SK-N-SH (cell line): ENCODE measurements at regions not wholly inside any gene's neighbourhood (a gene's known extent, or its start where the extent isn't known, plus 50 kb on each side); places are given as distances from the start of the nearest gene placed in this dataset.

Source experiments
- CTCF ChIA-PET: fragments of 300-600, 350-600 bp; formaldehyde crosslinking; extraction: SDS; loops from one replicate; lab custom pipeline; 2021; lab: Yijun Ruan, JAX
- POLR2A ChIA-PET: fragments of 350-600 bp; sonication (Branson Sonifier 250); formaldehyde crosslinking; extraction: SDS; loops from one replicate; lab custom pipeline; 2020; ENCODE audit warnings: antibody characterized with exemption, inconsistent platforms; lab: Yijun Ruan, JAX
- DNase-seq: peaks from one replicate; pipeline ENCODE4 v3.0.0; 2012
- H2AFZ ChIP-seq: fragments of 200-600 bp; sonication (generic); 2 replicates; pipeline ENCODE4 v1.8.1; 2016; ENCODE audit warnings: antibody characterized with exemption, mild to moderate bottlenecking, low read depth
- H3F3A ChIP-seq: fragments of 200-600 bp; sonication (generic); replicated peaks from 2 replicates; pipeline ENCODE3; 2016; ENCODE audit warnings: antibody characterized with exemption, mild to moderate bottlenecking; ENCODE audit not compliant: insufficient read depth
- H3K27ac ChIP-seq, 2 experiments: fragments of 200-500 bp in 1 of 2; fragments of 200-600 bp in 1 of 2; sonication (Bioruptor generic) in 1 of 2; sonication (generic), shearing (Covaris generic) in 1 of 2; 2 replicates each; pipeline versions ENCODE4 v1.5.1 to v1.6.1; 2014 to 2016; ENCODE audit warnings: low read depth in 2 of 2, inconsistent platforms in 1 of 2, low read length in 1 of 2, mild to moderate bottlenecking in 1 of 2, mixed read lengths in 1 of 2
- H3K27me3 ChIP-seq: fragments of 200-600 bp; sonication (generic), shearing (Covaris generic); 2 replicates; pipeline ENCODE4 v1.6.1; 2016; ENCODE audit warnings: mixed run types; ENCODE audit not compliant: insufficient read depth
- H3K36me3 ChIP-seq, 2 experiments: fragments of 200-500 bp in 1 of 2; fragments of 200-600 bp in 1 of 2; sonication (Bioruptor generic) in 1 of 2; sonication (generic) in 1 of 2; replicated peaks in 1 of 2; 2 replicates each; pipeline versions ENCODE3 to v1.5.1; 2014 to 2016; ENCODE audit warnings: low read length in 1 of 2, mild to moderate bottlenecking in 1 of 2; ENCODE audit not compliant: insufficient read depth in 2 of 2, control insufficient read depth in 1 of 2
- H3K4me1 ChIP-seq, 2 experiments: fragments of 200-500 bp in 1 of 2; fragments of 200-600 bp in 1 of 2; sonication (Bioruptor generic) in 1 of 2; sonication (generic), shearing (Covaris generic) in 1 of 2; 2 replicates each; pipeline versions ENCODE4 v1.5.1 to v1.6.1; 2014 to 2016; ENCODE audit warnings: low read depth in 1 of 2, low read length in 1 of 2, mixed run types in 1 of 2; ENCODE audit not compliant: insufficient read depth in 2 of 2, control insufficient read depth in 1 of 2
- H3K4me2 ChIP-seq: fragments of 200-600 bp; sonication (generic), shearing (Covaris generic); 2 replicates; pipeline ENCODE4 v1.6.1; 2017; ENCODE audit warnings: mixed run types
- H3K4me3 ChIP-seq, 2 experiments: fragments of 200-500 bp in 1 of 2; fragments of 200-600 bp in 1 of 2; sonication (Bioruptor generic) in 1 of 2; sonication (generic), shearing (Covaris generic) in 1 of 2; 2 replicates each; pipeline versions ENCODE4 v1.5.1 to v1.8.1; 2014 to 2016; ENCODE audit warnings: low read depth in 2 of 2, inconsistent platforms in 1 of 2, low read length in 1 of 2, mild to moderate bottlenecking in 1 of 2, mixed read lengths in 1 of 2, moderate library complexity in 1 of 2
- H3K79me2 ChIP-seq: fragments of 200-600 bp; sonication (generic); 2 replicates; pipeline ENCODE4 v1.8.1; 2017; ENCODE audit warnings: mild to moderate bottlenecking; ENCODE audit not compliant: insufficient read depth
- H3K9ac ChIP-seq: fragments of 200-600 bp; sonication (generic); 2 replicates; pipeline ENCODE4 v1.6.1; 2017; ENCODE audit warnings: mixed run types
- H3K9me2 ChIP-seq: fragments of 200-600 bp; sonication (generic); 2 replicates; pipeline ENCODE4 v1.6.1; 2017; ENCODE audit warnings: mixed run types
- H3K9me3 ChIP-seq: fragments of 200-600 bp; sonication (generic); 2 replicates; pipeline ENCODE4 v1.6.1; 2017; ENCODE audit warnings: mixed run types, mild to moderate bottlenecking, moderate library complexity
- H4K20me1 ChIP-seq: fragments of 200-600 bp; sonication (generic); 2 replicates; pipeline ENCODE4 v1.6.1; 2017; ENCODE audit warnings: mild to moderate bottlenecking, mixed run types; ENCODE audit not compliant: insufficient read depth
- CTCF ChIP-seq: fragments of 200-600 bp; sonication (generic); IDR thresholded peaks from 2 replicates; pipeline ENCODE4 v1.6.1; 2017; ENCODE audit warnings: antibody characterized with exemption, mild to moderate bottlenecking, moderate library complexity
- ELF1 ChIP-seq: IDR thresholded peaks from 2 replicates; pipeline ENCODE4 v1.4.0; 2012
- EP300 ChIP-seq, 2 experiments: IDR thresholded peaks; 2 replicates each; pipeline versions ENCODE4 v1.4.0 to v1.6.1; 2012; ENCODE audit warnings: borderline replicate concordance in 1 of 2, low read depth in 1 of 2, low read length in 1 of 2
- FOSL2 ChIP-seq: IDR thresholded peaks from 2 replicates; pipeline ENCODE4 v1.4.0; 2012; ENCODE audit warnings: low read depth, mild to moderate bottlenecking, moderate library complexity, borderline replicate concordance
- GABPA ChIP-seq: IDR thresholded peaks from 2 replicates; pipeline ENCODE4 v1.4.0; 2012; ENCODE audit warnings: low read depth, mild to moderate bottlenecking
- IRF3 ChIP-seq: fragments of 150-350 bp; IDR thresholded peaks from 2 replicates; pipeline ENCODE4 v1.6.1; 2016; ENCODE audit warnings: mild to moderate bottlenecking, low read depth, low read length
- MEF2A ChIP-seq: IDR thresholded peaks from 2 replicates; pipeline ENCODE4 v1.4.0; 2012; ENCODE audit warnings: low read depth, borderline replicate concordance
- MXI1 ChIP-seq: IDR thresholded peaks from 2 replicates; pipeline ENCODE4 v1.6.1; 2012; ENCODE audit warnings: mild to moderate bottlenecking, low read depth, low read length, improper control_type of control experiment
- NFIC ChIP-seq: IDR thresholded peaks from 2 replicates; pipeline ENCODE4 v1.4.0; 2012; ENCODE audit warnings: borderline replicate concordance
- NRF1 ChIP-seq: IDR thresholded peaks from 2 replicates; pipeline ENCODE4 v1.6.1; 2012; ENCODE audit warnings: low read depth, mild to moderate bottlenecking, low read length
- RAD21 ChIP-seq: IDR thresholded peaks from 2 replicates; pipeline ENCODE4 v1.6.1; 2012; ENCODE audit warnings: mild to moderate bottlenecking, low read length
- RCOR1 ChIP-seq: fragments of 150-350 bp; IDR thresholded peaks from 2 replicates; pipeline ENCODE4 v1.6.1; 2017; ENCODE audit warnings: antibody characterized with exemption, low read length
- RFX5 ChIP-seq: IDR thresholded peaks from 2 replicates; pipeline ENCODE4 v1.6.1; 2012; ENCODE audit warnings: mild to moderate bottlenecking, improper control_type of control experiment, low read length
- SIN3A ChIP-seq: IDR thresholded peaks from 2 replicates; pipeline ENCODE4 v1.6.1; 2012; ENCODE audit warnings: low read depth, mild to moderate bottlenecking, low read length, moderate library complexity, borderline replicate concordance
- TCF12 ChIP-seq: IDR thresholded peaks from 2 replicates; pipeline ENCODE4 v1.4.0; 2012
- TEAD4 ChIP-seq: IDR thresholded peaks from 2 replicates; pipeline ENCODE4 v1.4.0; 2012; ENCODE audit warnings: mild to moderate bottlenecking, borderline replicate concordance; ENCODE audit not compliant: insufficient read depth
- USF1 ChIP-seq: IDR thresholded peaks from 2 replicates; pipeline ENCODE4 v1.4.0; 2012; ENCODE audit warnings: low read depth, borderline replicate concordance
- ZBTB33 ChIP-seq: IDR thresholded peaks from 2 replicates; pipeline ENCODE4 v1.4.0; 2012; ENCODE audit warnings: low read depth, borderline replicate concordance
- WGBS: methylation state at CpG from one replicate; pipeline ENCODE4 v1.1.6; 2017; ENCODE audit warnings: low lambda C conversion rate; 5-methylcytosine and 5-hydroxymethylcytosine counted together

- Histone ChIP-seq H3K9ac (no peak overlapping the region), H2AFZ (no peak overlapping the region), H3K9me3 (no peaks in the 10 kb centered on the region), H3K4me2 (no peak overlapping the region), H3K36me3 (no peaks in the 10 kb centered on the region), H4K20me1 (no peaks in the 10 kb centered on the region), H3K9me2 (no peaks in the 10 kb centered on the region), H3K4me1 (peaks cover 8 to 11% of the 10 kb centered on the region in 2 experiments; a peak in 2 of 4 replicates), H3K27ac (no peak overlapping the region), H3K79me2 (no peaks in the 10 kb centered on the region), H3K4me3 (no peak overlapping the region), H3K27me3 (no peaks in the 10 kb centered on the region), H3F3A (peaks cover 9% of the 10 kb centered on the region)
- 42% methylated on average over 2 of the region's 2 CpGs for WGBS
- ChIA-PET POLR2A (no interaction called here), CTCF (interaction anchor here (1.0 to 2.3 kb wide), 2 partner anchors 11 to 12 kb away, joined by 4 to 8 read pairs; no protein-coding TSS in a partner anchor)
- TF ChIP-seq FOSL2 (no peak), MEF2A (no peak), USF1 (no peak), NRF1 (no peak), TCF12 (no peak), NFIC (no peak), ZBTB33 (no peak), IRF3 (no peak), MXI1 (no peak), EP300 (IDR thresholded peaks at IDR 0.05; ENCODE audit: borderline replicate concordance in 1 of 2, low read depth in 1 of 2, low read length in 1 of 2) (no peak), CTCF (no peak), RAD21 (no peak), RFX5 (no peak), ELF1 (no peak), RCOR1 (no peak), SIN3A (no peak), GABPA (no peak), TEAD4 (no peak)
- DNase-seq, result no peak
Measured at GRCh38 chr2:43117521-43118143, 108.8 kb downstream of the ZFP36L2 start.
